Uterus (tissue), 2 donors: ENCODE measurements at regions not wholly inside any gene's neighbourhood (a gene's known extent, or its start where the extent isn't known, plus 50 kb on each side); places are given as distances from the start of the nearest gene placed in this dataset.

Source experiments
- CTCF ChIP-seq, 4 experiments: fragments of 200-600 bp in 2 of 4; fragments of 450-650 bp in 2 of 4; sonication (generic) in 2 of 4; IDR thresholded peaks; one replicate each; pipeline ENCODE4 v1.5.1; 2016 to 2019; ENCODE audit warnings: antibody characterized with exemption in 4 of 4, mild to moderate bottlenecking in 2 of 4, moderate library complexity in 1 of 4
- POLR2A ChIP-seq, 2 donors: fragments of 450-650 bp; IDR thresholded peaks; one replicate each; pipeline ENCODE4 v1.6.1; 2016; ENCODE audit warnings: antibody characterized with exemption in 2 of 2, mild to moderate bottlenecking in 1 of 2, moderate library complexity in 1 of 2

- TF ChIP-seq CTCF (IDR thresholded peaks at IDR 0.05): no peak
- no peak for TF ChIP-seq POLR2A (IDR thresholded peaks at IDR 0.05)
Measured at GRCh38 chr13:73984949-73985691, 149.1 kb downstream of the KLF12 start.
